HG03039 (cell line): ENCODE measurements at regions not wholly inside any gene's neighbourhood (a gene's known extent, or its start where the extent isn't known, plus 50 kb on each side); places are given as distances from the start of the nearest gene placed in this dataset.
"Not testable (repeated sequence)": the region's sequence is repeated elsewhere in the genome, so short reads cannot be mapped to it uniquely, and the experiment has no call there.

Source experiments
- ATAC-seq: cut with Tn5 transposase; IDR thresholded peaks from one replicate; pipeline ENCODE4 v1.9.1; 2021; ENCODE audit warnings: mild to moderate bottlenecking, moderate library complexity; ENCODE audit not compliant: unreplicated experiment

GRCh38 chr1:58257003-58257402 lies 289.5 kb downstream of the OMA1 start:
- ATAC-seq, result no peak

GRCh38 chr1:58256546-58256945 lies 290.0 kb downstream of the OMA1 start:
- no peak for ATAC-seq

- no peak for ATAC-seq
Observed at GRCh38 chr1:58256041-58256440, 290.5 kb downstream of the OMA1 start.

DNA sequence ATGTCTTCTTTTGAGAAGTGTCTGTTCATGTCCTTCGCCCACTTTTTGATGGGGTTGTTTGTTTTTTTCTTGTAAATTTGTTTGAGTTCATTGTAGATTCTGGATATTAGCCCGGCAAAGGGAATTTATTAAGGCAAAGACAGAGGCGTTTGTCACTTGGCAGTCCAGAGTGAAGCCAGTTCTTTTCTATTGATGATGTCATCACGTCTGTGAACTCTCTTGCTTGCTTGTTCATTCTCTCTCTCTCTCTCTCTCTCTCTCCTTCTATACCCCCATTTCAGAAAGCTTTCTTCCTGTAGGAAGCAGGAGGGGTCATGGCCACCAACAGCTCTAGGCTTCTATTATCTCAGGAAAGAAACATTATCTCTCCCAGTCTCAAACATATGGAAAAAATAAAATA lies 291.3 kb downstream of the OMA1 start:
- no peak for ATAC-seq

GRCh38 chr1:58251430-58252073 lies 295.0 kb downstream of the OMA1 start:
- ATAC-seq, result no peak

DNA sequence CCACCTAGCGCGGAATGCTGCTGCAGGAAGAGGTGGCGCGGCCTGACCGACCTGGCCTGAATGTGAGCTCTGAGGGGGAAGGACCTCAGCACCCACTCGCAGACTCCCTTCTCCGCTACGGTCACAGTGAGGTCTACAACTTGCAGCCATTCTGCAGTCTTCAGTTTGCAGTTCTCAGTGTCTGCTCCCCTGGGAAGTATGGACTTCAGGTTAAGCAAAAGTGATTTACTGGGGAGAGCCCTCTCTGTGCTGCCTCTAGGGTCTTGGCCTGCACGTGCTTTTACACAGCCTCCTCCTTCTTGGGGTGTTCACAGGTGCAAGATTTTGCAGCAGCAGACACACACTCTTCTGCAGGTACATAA lies 296.0 kb downstream of the OMA1 start:
- no peak for ATAC-seq

DNA sequence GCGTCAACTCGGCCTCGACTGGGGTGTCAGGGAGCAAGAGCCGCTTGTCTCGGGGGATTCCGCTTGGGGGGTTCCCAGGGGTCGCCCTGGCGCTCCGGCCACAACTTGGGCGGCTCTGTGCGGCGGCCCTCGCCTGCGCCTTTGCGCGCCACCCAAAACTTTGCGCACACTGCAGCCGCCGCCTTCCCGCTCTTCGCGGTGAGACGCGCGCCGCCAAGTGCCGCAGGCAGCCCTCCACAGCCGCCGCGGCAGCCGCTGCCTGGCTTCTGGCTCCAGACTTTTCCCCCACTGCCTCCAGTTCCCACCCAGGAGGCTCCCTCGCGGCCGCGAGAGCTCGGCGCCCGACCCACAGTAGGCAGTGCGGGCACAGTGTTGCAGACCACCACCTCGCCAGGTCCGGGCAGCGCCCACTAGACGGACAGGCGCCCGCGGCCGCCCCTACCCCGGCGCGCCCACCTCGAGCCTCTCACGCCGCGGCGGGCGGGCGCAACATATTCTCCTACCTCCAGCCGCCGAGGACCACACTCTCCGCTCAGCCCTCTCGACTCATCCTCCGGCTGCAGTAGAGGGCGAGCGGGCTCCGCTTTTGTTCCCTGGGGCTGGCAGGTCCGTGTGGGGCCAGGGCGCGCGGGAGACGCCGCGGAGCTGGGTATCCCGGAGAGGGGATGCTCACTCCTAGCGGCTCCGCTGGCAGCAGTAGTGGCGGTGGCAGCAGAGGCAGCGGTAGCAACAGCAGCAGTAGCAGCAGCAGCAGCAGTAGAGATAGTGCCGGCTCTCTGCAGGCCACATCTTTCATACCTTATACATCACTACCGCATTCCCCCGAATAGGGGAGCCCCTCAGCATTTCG lies 296.6 kb downstream of the OMA1 start:
- no peak for ATAC-seq

DNA sequence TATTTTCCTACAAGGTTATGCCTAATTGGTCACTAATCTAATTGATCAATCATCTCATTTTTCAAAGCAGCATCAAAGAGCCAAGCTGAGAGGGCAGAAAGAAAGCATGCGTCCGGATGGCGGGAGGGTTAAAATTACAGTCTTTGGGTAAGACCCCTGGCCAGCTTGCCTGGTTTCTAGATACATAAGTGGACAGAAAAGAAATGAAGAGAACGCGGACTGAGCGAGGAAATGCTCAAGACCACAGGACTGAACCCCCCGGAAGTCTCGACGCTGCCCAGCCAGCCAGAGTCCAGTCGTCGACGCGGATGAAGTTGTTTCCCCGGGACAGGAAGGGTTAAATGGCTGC lies 297.2 kb downstream of the OMA1 start:
- no peak for ATAC-seq

DNA sequence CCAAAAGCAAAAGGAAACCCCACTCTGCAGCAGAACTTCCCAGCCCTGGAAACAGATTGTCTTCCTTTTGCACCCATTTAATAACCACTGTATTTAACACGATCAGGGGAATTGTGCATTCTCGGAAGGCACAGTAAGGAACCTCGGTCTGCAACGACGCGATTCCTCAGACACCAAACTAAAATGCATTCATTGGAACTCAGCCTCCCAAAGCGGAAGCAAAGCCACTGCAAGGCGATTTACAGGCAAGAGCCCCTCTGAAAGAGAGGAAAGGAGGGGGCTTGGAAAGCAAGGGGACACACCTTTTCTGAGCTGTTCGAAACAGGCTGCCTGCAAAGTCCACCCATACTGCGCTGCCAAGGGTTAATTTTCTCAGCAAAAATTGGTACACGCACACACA lies 297.7 kb downstream of the OMA1 start:
- ATAC-seq, result no peak

- ATAC-seq, result no peak
Observed at GRCh38 chr1:58248072-58248471, 298.5 kb downstream of the OMA1 start.

DNA sequence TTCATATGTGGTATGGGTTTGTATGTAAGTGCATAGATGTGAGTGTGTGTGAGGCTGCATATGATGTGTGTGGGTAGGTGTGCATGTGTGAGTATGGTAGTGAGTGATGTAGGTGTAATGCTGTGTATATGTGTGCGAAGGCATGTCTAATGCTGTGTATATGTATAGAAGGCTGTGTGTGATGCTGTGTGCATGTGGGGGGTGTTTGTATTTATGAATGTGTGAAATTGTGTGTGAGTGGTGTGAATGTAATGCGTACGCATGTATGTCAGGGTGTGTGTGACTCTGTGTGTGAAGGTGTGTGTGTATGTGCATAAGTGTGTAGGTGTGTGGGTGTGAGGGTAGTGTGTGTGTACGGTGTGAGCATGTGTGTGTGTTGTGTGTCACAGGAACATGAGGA lies 300.0 kb downstream of the OMA1 start:
- ATAC-seq, result no peak

GRCh38 chr1:58244872-58245271 lies 301.7 kb downstream of the OMA1 start:
- ATAC-seq, result no peak

DNA sequence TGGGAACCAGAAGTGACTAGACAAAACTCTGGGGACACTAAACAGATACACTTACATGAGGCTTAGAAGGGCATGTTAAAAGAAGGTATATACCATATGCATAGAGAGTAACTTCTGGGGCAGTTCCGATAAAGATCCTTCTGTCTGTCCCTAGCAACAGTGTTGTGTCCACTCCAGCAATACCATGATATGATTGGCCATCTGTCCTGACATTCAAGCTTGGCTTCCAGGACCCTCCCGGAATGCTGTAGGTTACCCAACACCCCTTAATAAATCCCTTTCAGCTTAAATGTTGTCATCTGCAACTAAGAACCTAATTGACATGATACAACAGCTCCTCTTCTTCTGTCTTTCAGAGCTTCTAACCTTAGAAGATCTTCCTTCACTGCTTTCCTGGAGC lies 307.7 kb downstream of the OMA1 start:
- ATAC-seq, result no peak

DNA sequence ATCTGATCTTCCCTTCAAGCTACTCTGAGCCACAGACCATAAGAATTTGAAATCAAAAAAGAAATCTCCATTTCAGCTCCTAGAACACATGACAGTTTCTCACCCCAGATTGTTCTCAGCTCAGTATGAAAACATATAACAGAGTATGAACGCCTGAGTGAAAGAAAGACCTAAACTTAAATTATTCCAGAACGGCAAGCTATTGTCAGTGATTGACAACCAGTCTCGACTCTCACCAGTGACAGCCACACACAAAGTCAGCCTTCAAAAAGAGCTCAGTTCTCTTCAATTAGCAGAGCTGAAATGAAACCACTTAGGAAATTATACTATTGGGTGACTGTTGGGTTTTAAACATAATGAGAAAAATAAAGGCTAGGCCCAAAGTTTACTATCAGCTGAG lies 312.8 kb downstream of the OMA1 start:
- ATAC-seq, result no peak

DNA sequence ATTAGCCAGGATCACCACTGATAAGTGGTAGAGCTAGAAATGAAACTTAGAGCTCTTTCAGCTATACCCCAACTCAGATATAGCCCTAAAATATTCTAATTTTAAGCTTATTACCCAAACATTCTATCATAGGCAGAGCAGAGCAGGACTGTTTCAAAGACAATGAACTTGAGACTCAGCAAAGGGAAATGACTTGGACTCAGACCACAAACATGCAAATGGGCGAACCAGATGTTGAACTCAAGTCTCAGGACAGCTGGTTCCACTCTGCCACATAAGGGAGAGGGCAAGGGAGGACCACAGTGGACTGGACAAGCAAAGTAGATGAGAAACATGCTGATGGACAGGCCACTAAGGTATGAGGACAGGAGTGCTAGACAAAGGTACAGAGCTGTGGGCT lies 315.3 kb downstream of the OMA1 start:
- ATAC-seq, result no peak

DNA sequence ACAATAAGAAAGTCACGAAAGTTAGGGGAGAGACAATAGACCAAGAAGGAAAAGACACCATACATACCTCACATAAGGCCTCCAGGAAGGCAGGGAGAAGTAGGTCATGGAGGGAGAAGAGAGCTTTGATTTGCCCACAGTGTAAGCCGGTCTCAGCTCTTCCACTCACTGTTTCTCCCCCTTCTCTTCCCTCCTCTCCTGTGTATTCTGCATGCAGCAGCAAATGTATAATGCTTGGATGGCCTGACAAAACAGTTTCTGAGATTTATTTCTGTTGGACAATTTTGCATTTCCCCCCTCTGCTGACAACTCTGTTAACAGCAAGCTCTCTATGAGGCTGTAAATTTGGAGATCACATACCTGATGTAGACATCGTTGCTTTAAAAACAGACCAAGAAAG lies 318.9 kb downstream of the OMA1 start:
- ATAC-seq, result no peak

- no peak for ATAC-seq
Observed at GRCh38 chr1:58223522-58223921, 323.0 kb downstream of the OMA1 start.

GRCh38 chr1:58220836-58221472 lies 325.6 kb downstream of the OMA1 start:
- no peak for ATAC-seq

GRCh38 chr1:58216169-58216568 lies 330.4 kb downstream of the OMA1 start:
- not testable (repeated sequence) for ATAC-seq

DNA sequence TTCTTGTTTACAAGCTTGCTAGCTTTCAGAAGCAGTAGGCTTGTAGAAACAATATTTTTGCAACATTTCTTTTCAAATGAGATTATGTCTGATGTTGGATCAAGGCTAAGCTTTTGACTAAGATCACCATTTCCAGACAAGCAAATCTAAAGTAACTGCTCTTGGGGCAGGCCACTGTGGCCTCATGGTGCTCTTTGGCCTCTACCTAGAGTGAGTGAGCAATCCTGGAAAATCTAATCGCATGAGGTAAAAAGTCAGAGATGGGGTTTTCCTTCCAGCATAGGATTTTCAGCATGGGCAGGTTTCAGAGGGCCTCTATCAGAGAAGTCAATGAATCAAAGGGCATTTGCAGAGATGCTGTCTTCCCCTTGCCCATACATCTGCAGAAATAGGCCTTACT lies 331.9 kb downstream of the OMA1 start:
- ATAC-seq, result no peak

GRCh38 chr1:58211869-58212268 lies 334.7 kb downstream of the OMA1 start:
- no peak for ATAC-seq

DNA sequence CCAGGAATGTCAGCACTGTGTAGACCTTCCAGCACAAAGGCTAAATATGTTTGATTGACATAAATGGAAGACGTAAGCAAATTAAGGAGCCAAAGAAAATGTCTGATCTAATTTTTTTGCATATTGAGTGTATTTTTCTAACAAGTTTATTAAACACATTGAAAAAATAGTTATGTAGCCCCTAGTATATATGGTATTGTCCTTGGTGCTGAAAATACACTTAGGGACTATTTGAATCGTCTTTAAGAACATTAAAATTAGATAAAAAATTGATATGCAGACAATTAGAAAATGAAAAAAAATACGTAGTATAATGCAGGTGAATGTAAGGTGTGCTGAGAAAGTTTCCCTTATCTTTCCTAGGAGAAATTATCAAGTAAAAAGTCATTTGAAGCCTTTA lies 337.0 kb downstream of the OMA1 start:
- no peak for ATAC-seq
